H1 (cell line): ENCODE measurements at regions not wholly inside any gene's neighbourhood (a gene's known extent, or its start where the extent isn't known, plus 50 kb on each side); places are given as distances from the start of the nearest gene placed in this dataset.

Source experiments
- POLR2A ChIP-seq, 2 experiments: IDR thresholded peaks; 1 replicate in 1 of 2; 2 replicates in 1 of 2; pipeline ENCODE4 v1.6.1; 2011; ENCODE audit warnings: low read depth in 2 of 2, low read length in 2 of 2, mild to moderate bottlenecking in 2 of 2; ENCODE audit errors: control extremely low read depth in 1 of 2
- POLR2AphosphoS5 ChIP-seq: IDR thresholded peaks from 2 replicates; pipeline ENCODE4 v1.6.1; 2011; ENCODE audit warnings: low read depth, low read length

- TF ChIP-seq POLR2AphosphoS5 (no peak), POLR2A (IDR thresholded peaks at IDR 0.05; ENCODE audit: control extremely low read depth in 1 of 2, low read depth in 2 of 2, low read length in 2 of 2) (no peak)
Observed at GRCh38 chr1:103283841-103284669, 175.7 kb upstream of the COL11A1 start.
